A549 (cell line): ENCODE measurements at regions not wholly inside any gene's neighbourhood (a gene's known extent, or its start where the extent isn't known, plus 50 kb on each side); places are given as distances from the start of the nearest gene placed in this dataset.

Source experiments
- ATAC-seq, 2 experiments: fragments of 200-7000 bp in 1 of 2; fragments of >200 bp in 1 of 2; cut with Nextera tagmentation in 1 of 2; cut with Tn5 transposase in 1 of 2; 3 replicates each; pipeline versions ENCODE4 v1.8.0 to v1.9.1; 2018 to 2020; ENCODE audit warnings: mild to moderate bottlenecking in 1 of 2, moderate library complexity in 1 of 2
- CTCF ChIA-PET: fragments of 300-600 bp; sonication (Branson Sonifier 250); formaldehyde crosslinking; extraction: SDS; loops from one replicate; lab custom pipeline; 2021; ENCODE audit warnings: antibody characterized with exemption, inconsistent platforms; lab: Yijun Ruan, JAX
- POLR2A ChIA-PET: fragments of 350-600 bp; formaldehyde crosslinking; extraction: SDS; loops from one replicate; lab custom pipeline; 2021; ENCODE audit warnings: antibody characterized with exemption, inconsistent platforms; lab: Yijun Ruan, JAX
- DNase-seq, 2 experiments: peaks; one replicate each; pipeline versions ENCODE4 v3.0.0 to v3.0.0-alpha.2; 2011 to 2016; ENCODE audit warnings: low read depth in 1 of 2, low spot score in 1 of 2
- FAIRE-seq: peaks from 2 replicates; lab custom pipeline; 2011; peaks lifted over from hg19 to GRCh38; lab: Jason Lieb, UNC
- H3K27ac ChIP-seq, 2 experiments: fragments of >200 bp; sonication (Bioruptor Twin); formaldehyde crosslinking; 3 replicates each; pipeline ENCODE4 v1.5.1; 2016 to 2017
- H3K4me1 ChIP-seq: fragments of >200 bp; sonication (Bioruptor Twin); formaldehyde crosslinking; 3 replicates; pipeline ENCODE4 v1.6.1; 2016
- H3K4me2 ChIP-seq: fragments of >200 bp; sonication (Bioruptor Twin); formaldehyde crosslinking; 3 replicates; pipeline ENCODE4 v1.6.1; 2016
- H3K4me3 ChIP-seq: fragments of >200 bp; sonication (Bioruptor Twin); formaldehyde crosslinking; 3 replicates; pipeline ENCODE4 v1.5.1; 2016
- H3K9me3 ChIP-seq: fragments of >200 bp; sonication (Bioruptor Twin); formaldehyde crosslinking; 3 replicates; pipeline ENCODE4 v1.6.1; 2016
- CBX2 ChIP-seq: fragments of 200-600 bp; sonication (generic); IDR thresholded peaks from 2 replicates; pipeline ENCODE4 v1.6.1; 2016; ENCODE audit warnings: low read depth, mild to moderate bottlenecking, borderline replicate concordance
- CBX8 ChIP-seq: fragments of 200-600 bp; sonication (generic); IDR thresholded peaks from 2 replicates; pipeline ENCODE4 v1.6.1; 2016
- EHMT2 ChIP-seq: fragments of 200-600 bp; sonication (generic); IDR thresholded peaks from 2 replicates; pipeline ENCODE4 v1.6.1; 2016; ENCODE audit warnings: antibody characterized with exemption, low read depth, mild to moderate bottlenecking, moderate library complexity
- EP300 ChIP-seq, 2 experiments: fragments of >200 bp; sonication (Bioruptor Twin); formaldehyde crosslinking; IDR thresholded peaks; 2 replicates in 1 of 2; 3 replicates in 1 of 2; pipeline ENCODE4 v1.6.1; 2016 to 2017
- ESRRA ChIP-seq: fragments of 150-350 bp; IDR thresholded peaks from 2 replicates; pipeline ENCODE4 v1.6.1; 2014; ENCODE audit warnings: mild to moderate bottlenecking, low read length, borderline replicate concordance
- FOSB ChIP-seq: fragments of 250-450 bp; sonication (Bioruptor Pico); IDR thresholded peaks from 2 replicates; pipeline ENCODE4 v1.5.0; 2020; ENCODE audit warnings: mild to moderate bottlenecking, moderate library complexity
- HOXB5 ChIP-seq: fragments of 250-450 bp; sonication (Bioruptor Pico); IDR thresholded peaks from 2 replicates; pipeline ENCODE4 v1.5.0; 2020; ENCODE audit warnings: mild to moderate bottlenecking, moderate library complexity
- JUN ChIP-seq, 2 experiments: fragments of >200 bp; sonication (Bioruptor Twin); formaldehyde crosslinking; IDR thresholded peaks; 2 replicates in 1 of 2; 3 replicates in 1 of 2; pipeline ENCODE4 v1.6.1; 2016 to 2017
- MAZ ChIP-seq: fragments of 150-350 bp; IDR thresholded peaks from 2 replicates; pipeline ENCODE4 v1.6.1; 2014; ENCODE audit warnings: antibody characterized with exemption, low read depth, low read length, borderline replicate concordance
- MYC ChIP-seq: IDR thresholded peaks from 2 replicates; pipeline ENCODE4 v1.6.1; 2012; ENCODE audit warnings: mild to moderate bottlenecking, inconsistent platforms, low read length, improper control_type of control experiment, borderline replicate concordance
- POLR2A ChIP-seq: IDR thresholded peaks from 2 replicates; pipeline ENCODE4 v1.6.1; 2012; ENCODE audit warnings: mild to moderate bottlenecking, low read length
- POLR2AphosphoS2 ChIP-seq: conservative IDR thresholded peaks from 2 replicates; pipeline ENCODE4 v1.6.1; 2012; ENCODE audit warnings: low read length, improper control_type of control experiment, inconsistent platforms
- RAD21 ChIP-seq, 2 experiments: fragments of >200 bp in 1 of 2; sonication (Bioruptor Twin) in 1 of 2; formaldehyde crosslinking in 1 of 2; IDR thresholded peaks in 1 of 2; conservative IDR thresholded peaks in 1 of 2; 2 replicates in 1 of 2; 3 replicates in 1 of 2; pipeline ENCODE4 v1.6.1; 2012 to 2018; ENCODE audit warnings: inconsistent platforms in 1 of 2
- RCOR1 ChIP-seq: fragments of 150-350 bp; IDR thresholded peaks from 2 replicates; pipeline ENCODE4 v1.6.1; 2014; ENCODE audit warnings: antibody characterized with exemption, low read length, low read depth
- SMC3 ChIP-seq: fragments of >200 bp; sonication (Bioruptor Twin); formaldehyde crosslinking; IDR thresholded peaks from 3 replicates; pipeline ENCODE4 v1.6.1; 2018; ENCODE audit warnings: inconsistent platforms
- ZNF302 ChIP-seq: fragments of 250-450 bp; sonication (Bioruptor Pico); IDR thresholded peaks from 2 replicates; pipeline ENCODE4 v1.9.0; 2021; ENCODE audit warnings: inconsistent platforms, mild to moderate bottlenecking, moderate library complexity
- WGBS: methylation state at CpG from one replicate; pipeline ENCODE4 v1.1.6; 2017; ENCODE audit errors: missing lambda C conversion rate; 5-methylcytosine and 5-hydroxymethylcytosine counted together
- TF ChIP-seq, protein P1 (sequence below): fragments of 250-450 bp; sonication (Bioruptor Pico); IDR thresholded peaks from 2 replicates; pipeline ENCODE4 v1.5.0; 2021; ENCODE audit warnings: mild to moderate bottlenecking, moderate library complexity, borderline replicate concordance
- TF ChIP-seq, protein P2 (sequence below): fragments of 150-350 bp; IDR thresholded peaks from 2 replicates; pipeline ENCODE4 v1.6.1; 2014; ENCODE audit warnings: low read depth, mild to moderate bottlenecking, low read length
- TF ChIP-seq, protein P3 (sequence below): IDR thresholded peaks from 2 replicates; pipeline ENCODE4 v1.6.1; 2012
- TF ChIP-seq, protein P4 (sequence below): fragments of >200 bp; sonication (Bioruptor Twin); formaldehyde crosslinking; IDR thresholded peaks from 3 replicates; pipeline ENCODE4 v1.5.1; 2016

DNA sequence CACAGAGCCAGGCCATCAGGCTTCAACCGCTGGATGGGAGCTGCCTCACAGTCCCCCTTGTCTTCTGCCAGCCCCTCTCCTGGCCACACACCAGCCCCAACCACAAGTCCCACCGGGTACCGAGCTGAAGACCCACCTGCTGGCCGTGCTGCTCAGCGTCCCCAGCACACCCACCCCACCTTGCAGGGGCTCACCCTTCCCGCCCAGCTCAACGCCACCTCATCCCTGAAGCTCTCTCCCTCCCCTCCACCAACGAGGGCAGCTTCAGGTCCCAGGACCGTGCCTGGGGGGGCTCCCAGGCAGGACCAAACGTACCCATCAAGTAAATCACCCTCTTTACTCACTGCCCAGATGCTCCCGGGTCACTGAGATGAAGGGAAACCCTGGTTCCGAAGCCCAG lies 141.0 kb downstream of the CRYBB2 start:
- 89% methylated on average over 10 of the region's 12 CpGs for WGBS
- Histone ChIP-seq H3K27ac (no peak overlapping the region), H3K9me3 (no peaks in the 10 kb centered on the region), H3K4me2 (no peak overlapping the region), H3K4me3 (no peak overlapping the region), H3K4me1 (no peaks in the 10 kb centered on the region)
- ChIA-PET POLR2A (no interaction called here), CTCF (interaction anchor here (1.4 kb wide), 1 partner anchor 59 kb away, joined by 5 read pairs; no protein-coding TSS in a partner anchor)
- ATAC-seq (no peak), FAIRE-seq (no peak), DNase-seq (no peak)
- TF ChIP-seq RCOR1 (no peak), HOXB5 (CRISPR knock-in tag) (no peak), JUN (IDR thresholded peaks at IDR 0.05) (no peak), EP300 (IDR thresholded peaks at IDR 0.05) (no peak), MYC (no peak), FOSB (CRISPR knock-in tag) (no peak), ESRRA (no peak)
- TF ChIP-seq, protein P1, sequence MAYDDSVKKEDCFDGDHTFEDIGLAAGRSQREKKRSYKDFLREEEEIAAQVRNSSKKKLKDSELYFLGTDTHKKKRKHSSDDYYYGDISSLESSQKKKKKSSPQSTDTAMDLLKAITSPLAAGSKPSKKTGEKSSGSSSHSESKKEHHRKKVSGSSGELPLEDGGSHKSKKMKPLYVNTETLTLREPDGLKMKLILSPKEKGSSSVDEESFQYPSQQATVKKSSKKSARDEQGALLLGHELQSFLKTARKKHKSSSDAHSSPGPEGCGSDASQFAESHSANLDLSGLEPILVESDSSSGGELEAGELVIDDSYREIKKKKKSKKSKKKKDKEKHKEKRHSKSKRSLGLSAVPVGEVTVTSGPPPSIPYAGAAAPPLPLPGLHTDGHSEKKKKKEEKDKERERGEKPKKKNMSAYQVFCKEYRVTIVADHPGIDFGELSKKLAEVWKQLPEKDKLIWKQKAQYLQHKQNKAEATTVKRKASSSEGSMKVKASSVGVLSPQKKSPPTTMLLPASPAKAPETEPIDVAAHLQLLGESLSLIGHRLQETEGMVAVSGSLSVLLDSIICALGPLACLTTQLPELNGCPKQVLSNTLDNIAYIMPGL (CRISPR knock-in tag) = no peak

DNA sequence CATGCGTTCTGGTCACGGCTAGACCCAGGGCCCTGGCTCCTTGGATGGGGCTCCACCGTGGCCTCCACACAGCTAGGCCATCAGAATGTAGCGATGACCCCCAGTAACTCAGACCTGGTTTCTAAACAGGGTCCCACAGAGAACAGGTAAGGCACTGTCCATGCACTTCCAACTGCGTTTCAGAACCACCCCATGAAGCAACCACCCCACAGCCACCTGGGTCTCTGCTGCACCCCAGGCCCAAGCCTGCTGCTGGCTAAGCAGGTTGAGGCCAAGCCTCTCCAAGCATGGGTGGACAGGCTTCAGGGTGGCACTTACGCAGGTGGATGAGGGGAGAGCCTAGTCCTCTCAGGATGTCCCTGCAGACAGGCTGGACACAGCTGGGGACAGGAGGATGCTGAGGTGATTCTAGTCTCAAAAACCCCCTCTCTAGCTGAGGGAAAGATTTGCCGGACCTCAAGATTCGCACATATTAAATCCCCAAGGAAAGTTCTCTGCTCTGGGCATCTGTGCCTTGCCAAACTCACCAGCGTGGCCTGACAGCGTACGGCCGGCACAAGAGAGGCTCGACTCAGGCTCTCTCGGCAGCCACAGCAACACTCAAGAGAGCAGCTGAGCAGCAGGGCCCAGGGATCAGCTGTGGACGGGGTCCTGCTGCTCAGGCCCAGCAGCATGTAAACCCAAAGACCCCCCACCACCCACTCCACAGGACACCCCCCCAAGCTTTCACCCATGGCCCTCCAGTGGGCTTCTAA lies 141.6 kb downstream of the CRYBB2 start:
- CTCF ChIA-PET = interaction anchor here (0.8 to 2.3 kb wide), 5 partner anchors 9 to 59 kb away, joined by 3 to 16 read pairs (median 3); no protein-coding TSS in a partner anchor
- no peak for FAIRE-seq
- no peak for ATAC-seq
- no peaks in the 10 kb centered on the region for H3K9me3 ChIP-seq
- H3K4me3 ChIP-seq = no peak overlapping the region
- 93% methylated on average over 9 of the region's 15 CpGs for WGBS
- POLR2A ChIA-PET = no interaction called here
- TF ChIP-seq CBX8 = no peak
- no peak for TF ChIP-seq POLR2AphosphoS2
- DNase-seq = no peak
- no peak overlapping the region for H3K4me2 ChIP-seq
- no peak overlapping the region for H3K27ac ChIP-seq
- no peaks in the 10 kb centered on the region for H3K4me1 ChIP-seq

DNA sequence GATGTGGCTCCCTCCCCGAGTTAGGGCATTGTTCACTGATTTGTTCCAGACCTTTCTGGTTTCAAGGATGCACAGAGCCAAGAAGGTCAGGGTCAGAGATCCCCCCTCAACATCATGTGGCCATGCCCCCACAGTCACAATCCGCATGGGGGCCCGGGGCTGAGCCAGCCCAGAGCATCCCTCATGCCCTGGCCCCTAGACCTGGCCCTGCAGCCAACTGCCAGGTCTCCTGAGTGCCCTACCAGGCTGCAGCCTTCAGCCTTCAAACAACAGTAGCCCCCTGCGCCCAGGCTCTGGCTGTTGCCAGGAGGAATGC lies 142.4 kb downstream of the CRYBB2 start:
- H3K9me3 ChIP-seq = no peaks in the 10 kb centered on the region
- H3K4me2 ChIP-seq = no peak overlapping the region
- FAIRE-seq (no peak), DNase-seq (no peak), ATAC-seq (peak in 1 of 2 experiments; percentile 55; a peak in 3 of 6 replicates)
- no peak overlapping the region for H3K4me3 ChIP-seq
- no peak overlapping the region for H3K27ac ChIP-seq
- H3K4me1 ChIP-seq = no peaks in the 10 kb centered on the region
- ChIA-PET POLR2A (no interaction called here), CTCF (interaction anchor here (0.5 to 2.8 kb wide), 11 partner anchors 10 to 210 kb away, joined by 3 to 16 read pairs (median 3); no protein-coding TSS in a partner anchor)
- TF ChIP-seq EHMT2 (no peak), HOXB5 (CRISPR knock-in tag) (no peak), POLR2A (no peak)
- TF ChIP-seq, protein P2, sequence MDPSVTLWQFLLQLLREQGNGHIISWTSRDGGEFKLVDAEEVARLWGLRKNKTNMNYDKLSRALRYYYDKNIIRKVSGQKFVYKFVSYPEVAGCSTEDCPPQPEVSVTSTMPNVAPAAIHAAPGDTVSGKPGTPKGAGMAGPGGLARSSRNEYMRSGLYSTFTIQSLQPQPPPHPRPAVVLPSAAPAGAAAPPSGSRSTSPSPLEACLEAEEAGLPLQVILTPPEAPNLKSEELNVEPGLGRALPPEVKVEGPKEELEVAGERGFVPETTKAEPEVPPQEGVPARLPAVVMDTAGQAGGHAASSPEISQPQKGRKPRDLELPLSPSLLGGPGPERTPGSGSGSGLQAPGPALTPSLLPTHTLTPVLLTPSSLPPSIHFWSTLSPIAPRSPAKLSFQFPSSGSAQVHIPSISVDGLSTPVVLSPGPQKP = no peak
- 100% methylated on average over 1 of the region's 4 CpGs for WGBS

DNA sequence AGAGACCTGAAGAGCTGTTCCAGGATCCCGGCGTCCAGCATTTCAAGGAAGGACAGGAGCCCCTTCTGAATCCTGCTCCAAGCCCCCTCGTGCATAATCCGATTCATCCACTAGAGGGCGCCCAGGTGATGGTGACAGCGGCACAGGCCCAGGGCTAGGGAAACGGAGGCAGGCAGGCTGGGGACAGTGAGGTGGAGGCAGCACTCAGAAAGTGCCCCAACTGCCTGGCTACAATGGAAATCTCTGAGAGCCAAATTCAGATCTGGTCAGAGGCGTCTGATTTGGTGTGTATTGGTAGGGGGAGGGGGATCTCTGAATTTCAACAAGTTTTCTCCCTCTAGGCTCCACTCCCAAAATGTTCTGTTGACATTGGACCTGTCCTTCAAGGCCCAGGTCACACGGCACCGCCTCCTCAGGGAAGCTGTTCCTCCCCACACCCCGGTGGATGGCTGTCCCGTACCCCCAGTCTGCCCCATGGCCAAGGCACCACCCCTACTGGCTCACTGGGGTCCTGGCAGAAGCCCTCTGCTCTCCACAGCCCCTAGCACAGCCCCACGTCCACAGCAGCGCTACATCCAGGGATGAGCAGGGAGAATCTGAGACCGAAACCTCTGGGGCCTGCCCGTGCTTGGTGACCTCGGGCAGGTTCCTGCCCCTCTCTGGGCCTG lies 142.9 kb downstream of the CRYBB2 start:
- peak; percentile 21 to 38 for DNase-seq
- no peak overlapping the region for H3K4me3 ChIP-seq
- ATAC-seq = peak; percentile 57 to 89; a peak in 3 of 6 replicates
- FAIRE-seq = no peak
- TF ChIP-seq POLR2A (no peak), ZNF302 (CRISPR knock-in tag) (no peak), RAD21 (conservative IDR thresholded peaks at IDR 0.05 in 1 of 2, IDR thresholded peaks at IDR 0.05 in 1 of 2) (peak; percentile 66 to 78), SMC3 (peak; percentile 73), MAZ (no peak), CBX2 (no peak)
- TF ChIP-seq, protein P3, sequence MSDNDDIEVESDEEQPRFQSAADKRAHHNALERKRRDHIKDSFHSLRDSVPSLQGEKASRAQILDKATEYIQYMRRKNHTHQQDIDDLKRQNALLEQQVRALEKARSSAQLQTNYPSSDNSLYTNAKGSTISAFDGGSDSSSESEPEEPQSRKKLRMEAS = peak; percentile 37; the same call in 1 of the 2 replicates
- TF ChIP-seq, protein P4, sequence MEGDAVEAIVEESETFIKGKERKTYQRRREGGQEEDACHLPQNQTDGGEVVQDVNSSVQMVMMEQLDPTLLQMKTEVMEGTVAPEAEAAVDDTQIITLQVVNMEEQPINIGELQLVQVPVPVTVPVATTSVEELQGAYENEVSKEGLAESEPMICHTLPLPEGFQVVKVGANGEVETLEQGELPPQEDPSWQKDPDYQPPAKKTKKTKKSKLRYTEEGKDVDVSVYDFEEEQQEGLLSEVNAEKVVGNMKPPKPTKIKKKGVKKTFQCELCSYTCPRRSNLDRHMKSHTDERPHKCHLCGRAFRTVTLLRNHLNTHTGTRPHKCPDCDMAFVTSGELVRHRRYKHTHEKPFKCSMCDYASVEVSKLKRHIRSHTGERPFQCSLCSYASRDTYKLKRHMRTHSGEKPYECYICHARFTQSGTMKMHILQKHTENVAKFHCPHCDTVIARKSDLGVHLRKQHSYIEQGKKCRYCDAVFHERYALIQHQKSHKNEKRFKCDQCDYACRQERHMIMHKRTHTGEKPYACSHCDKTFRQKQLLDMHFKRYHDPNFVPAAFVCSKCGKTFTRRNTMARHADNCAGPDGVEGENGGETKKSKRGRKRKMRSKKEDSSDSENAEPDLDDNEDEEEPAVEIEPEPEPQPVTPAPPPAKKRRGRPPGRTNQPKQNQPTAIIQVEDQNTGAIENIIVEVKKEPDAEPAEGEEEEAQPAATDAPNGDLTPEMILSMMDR = peak; percentile 62
- no peak overlapping the region for H3K4me2 ChIP-seq
- POLR2A ChIA-PET = no interaction called here
- H3K27ac ChIP-seq = no peak overlapping the region
- no peaks in the 10 kb centered on the region for H3K9me3 ChIP-seq
- CTCF ChIA-PET = interaction anchor here (0.5 to 2.8 kb wide), 18 partner anchors 10 to 209 kb away, joined by 3 to 16 read pairs (median 3); no protein-coding TSS in a partner anchor
- no peaks in the 10 kb centered on the region for H3K4me1 ChIP-seq
- 32% methylated on average over 8 of the region's 17 CpGs for WGBS
